ENCODE measurements at regions not wholly inside any gene's neighbourhood (a gene's known extent, or its start where the extent isn't known, plus 50 kb on each side); places are given as distances from the start of the nearest gene placed in this dataset.
"Not testable (repeated sequence)": the region's sequence is repeated elsewhere in the genome, so short reads cannot be mapped to it uniquely, and the experiment has no call there.

- no peak for DNase-seq (ENCODE audit: low spot score)
Measured at GRCh38 chr3:153911116-153911515, 210.1 kb upstream of the ARHGEF26 start.

- no peak for DNase-seq (ENCODE audit: low spot score)
Measured at GRCh38 chr3:153919773-153920172, 201.4 kb upstream of the ARHGEF26 start.

- DNase-seq (ENCODE audit: low spot score): no peak
Measured at GRCh38 chr3:153921826-153922225, 199.4 kb upstream of the ARHGEF26 start.

- DNase-seq (ENCODE audit: low spot score): no peak
Measured at GRCh38 chr3:153925841-153926514, 195.2 kb upstream of the ARHGEF26 start.

GRCh38 chr3:153927107-153927506 lies 194.1 kb upstream of the ARHGEF26 start:
- no peak for DNase-seq (ENCODE audit: low spot score)

- DNase-seq (ENCODE audit: low spot score): no peak
Measured at GRCh38 chr3:153928851-153929250, 192.3 kb upstream of the ARHGEF26 start.

GRCh38 chr3:153933481-153933880 lies 187.7 kb upstream of the ARHGEF26 start:
- DNase-seq (ENCODE audit: low spot score): not testable (repeated sequence)

- DNase-seq (ENCODE audit: low spot score): no peak
Measured at GRCh38 chr3:153944084-153944483, 177.1 kb upstream of the ARHGEF26 start.

GRCh38 chr3:153951276-153951675 lies 169.9 kb upstream of the ARHGEF26 start:
- no peak for DNase-seq (ENCODE audit: low spot score)

GRCh38 chr3:153952091-153952490 lies 169.1 kb upstream of the ARHGEF26 start:
- DNase-seq (ENCODE audit: low spot score): no peak

GRCh38 chr3:153956613-153957012 lies 164.6 kb upstream of the ARHGEF26 start:
- DNase-seq (ENCODE audit: low spot score): no peak

GRCh38 chr3:153957421-153957820 lies 163.8 kb upstream of the ARHGEF26 start:
- DNase-seq (ENCODE audit: low spot score): no peak

- no peak for DNase-seq (ENCODE audit: low spot score)
Measured at GRCh38 chr3:153958635-153959595, 162.3 kb upstream of the ARHGEF26 start.

GRCh38 chr3:153960458-153961074 lies 160.6 kb upstream of the ARHGEF26 start:
- DNase-seq (ENCODE audit: low spot score): no peak

GRCh38 chr3:153961494-153961893 lies 159.7 kb upstream of the ARHGEF26 start:
- DNase-seq (ENCODE audit: low spot score): no peak

GRCh38 chr3:153963012-153963411 lies 158.2 kb upstream of the ARHGEF26 start:
- no peak for DNase-seq (ENCODE audit: low spot score)

- no peak for DNase-seq (ENCODE audit: low spot score)
Measured at GRCh38 chr3:153967260-153967659, 153.9 kb upstream of the ARHGEF26 start.

- no peak for DNase-seq (ENCODE audit: low spot score)
Measured at GRCh38 chr3:153970047-153970446, 151.1 kb upstream of the ARHGEF26 start.

- no peak for DNase-seq (ENCODE audit: low spot score)
Measured at GRCh38 chr3:153970741-153971347, 150.3 kb upstream of the ARHGEF26 start.

GRCh38 chr3:153972862-153973261 lies 148.3 kb upstream of the ARHGEF26 start:
- DNase-seq (ENCODE audit: low spot score): no peak

- DNase-seq (ENCODE audit: low spot score): no peak
Measured at GRCh38 chr3:153973722-153974265, 147.4 kb upstream of the ARHGEF26 start.

- DNase-seq (ENCODE audit: low spot score): no peak
Measured at GRCh38 chr3:153974614-153975013, 146.6 kb upstream of the ARHGEF26 start.

All from CD4-positive, alpha-beta T cell treated with Interleukin-2 at 100 ng/mL for 4 hours (primary cell).